Esophagus muscularis mucosa (tissue), 3 donors: ENCODE measurements at regions not wholly inside any gene's neighbourhood (a gene's known extent, or its start where the extent isn't known, plus 50 kb on each side); places are given as distances from the start of the nearest gene placed in this dataset.

Experiments
- POLR2A ChIP-seq: fragments of 450-650 bp; IDR thresholded peaks from one replicate; pipeline ENCODE4 v1.6.1; 2017; ENCODE audit warnings: antibody characterized with exemption, moderate library complexity, mild to moderate bottlenecking, low read depth
- POLR2AphosphoS5 ChIP-seq, 2 donors: sonication (generic); formaldehyde crosslinking; IDR thresholded peaks; one replicate each; pipeline ENCODE4 v1.6.1; 2017; ENCODE audit warnings: antibody characterized with exemption in 2 of 2
- TF ChIP-seq, protein P1 (sequence below), 3 experiments: fragments of 200-600 bp in 2 of 3; fragments of 450-650 bp in 1 of 3; sonication (generic) in 2 of 3; IDR thresholded peaks; one replicate each; pipeline ENCODE4 v1.5.1; 2017 to 2019; ENCODE audit warnings: antibody characterized with exemption in 3 of 3, mild to moderate bottlenecking in 2 of 3, moderate library complexity in 1 of 3

DNA sequence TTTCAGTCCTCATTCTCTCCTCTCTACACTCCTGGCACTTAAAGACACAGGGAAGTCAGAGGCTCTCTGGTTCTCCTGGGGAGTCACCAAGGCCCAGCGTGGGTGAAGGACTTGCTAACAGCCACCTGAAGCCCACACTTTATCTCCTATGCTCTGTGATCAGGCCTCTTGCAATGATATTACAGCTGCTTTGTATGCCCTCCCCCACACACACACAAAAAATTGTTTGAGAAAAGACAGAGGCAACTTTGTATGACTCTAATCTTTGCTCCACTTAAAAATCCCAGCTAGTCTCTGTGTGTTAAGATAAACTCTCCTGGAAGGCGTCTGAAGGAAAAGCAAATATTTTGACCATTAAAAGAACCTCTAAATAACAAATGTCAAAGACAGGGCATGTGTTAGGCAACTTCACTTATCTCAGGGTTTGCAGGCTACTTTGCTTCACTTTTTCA is 507.2 kb downstream of the TNS3 start:
- TF ChIP-seq, protein P1, sequence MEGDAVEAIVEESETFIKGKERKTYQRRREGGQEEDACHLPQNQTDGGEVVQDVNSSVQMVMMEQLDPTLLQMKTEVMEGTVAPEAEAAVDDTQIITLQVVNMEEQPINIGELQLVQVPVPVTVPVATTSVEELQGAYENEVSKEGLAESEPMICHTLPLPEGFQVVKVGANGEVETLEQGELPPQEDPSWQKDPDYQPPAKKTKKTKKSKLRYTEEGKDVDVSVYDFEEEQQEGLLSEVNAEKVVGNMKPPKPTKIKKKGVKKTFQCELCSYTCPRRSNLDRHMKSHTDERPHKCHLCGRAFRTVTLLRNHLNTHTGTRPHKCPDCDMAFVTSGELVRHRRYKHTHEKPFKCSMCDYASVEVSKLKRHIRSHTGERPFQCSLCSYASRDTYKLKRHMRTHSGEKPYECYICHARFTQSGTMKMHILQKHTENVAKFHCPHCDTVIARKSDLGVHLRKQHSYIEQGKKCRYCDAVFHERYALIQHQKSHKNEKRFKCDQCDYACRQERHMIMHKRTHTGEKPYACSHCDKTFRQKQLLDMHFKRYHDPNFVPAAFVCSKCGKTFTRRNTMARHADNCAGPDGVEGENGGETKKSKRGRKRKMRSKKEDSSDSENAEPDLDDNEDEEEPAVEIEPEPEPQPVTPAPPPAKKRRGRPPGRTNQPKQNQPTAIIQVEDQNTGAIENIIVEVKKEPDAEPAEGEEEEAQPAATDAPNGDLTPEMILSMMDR (IDR thresholded peaks at IDR 0.05), result no peak
- no peak for TF ChIP-seq POLR2A
- TF ChIP-seq POLR2AphosphoS5 (IDR thresholded peaks at IDR 0.05), result no peak
